ENCODE measurements at regions not wholly inside any gene's neighbourhood (a gene's known extent, or its start where the extent isn't known, plus 50 kb on each side); places are given as distances from the start of the nearest gene placed in this dataset.

- no peak for TF ChIP-seq CTCF (IDR thresholded peaks at IDR 0.05)
- TF ChIP-seq POLR2A (IDR thresholded peaks at IDR 0.05), result no peak
- TF ChIP-seq POLR2AphosphoS5 (IDR thresholded peaks at IDR 0.05), result no peak
These were observed 264.5 kb upstream of the LRP1B start for GRCh38 chr2:142395291-142395690.
